ENCODE measurements at regions not wholly inside any gene's neighbourhood (a gene's known extent, or its start where the extent isn't known, plus 50 kb on each side); places are given as distances from the start of the nearest gene placed in this dataset.
A peak's percentile ranks its signal among the peaks of the same experiment; 100 is the strongest.
"Not testable (repeated sequence)": the region's sequence is repeated elsewhere in the genome, so short reads cannot be mapped to it uniquely, and the experiment has no call there.

GRCh38 chr2:234564699-234565098 is 67.8 kb upstream of the ARL4C start:
- peak; percentile 62 for DNase-seq (ENCODE audit: low spot score)

GRCh38 chr2:234559609-234560008 is 62.7 kb upstream of the ARL4C start:
- DNase-seq (ENCODE audit: low spot score): no peak

- DNase-seq (ENCODE audit: low spot score): no peak
These were observed 61.8 kb upstream of the ARL4C start for GRCh38 chr2:234558642-234559041.

- peak; percentile 62 for DNase-seq (ENCODE audit: low spot score)
These were observed 60.1 kb upstream of the ARL4C start for GRCh38 chr2:234556848-234557573.

GRCh38 chr2:234555616-234556249 is 58.9 kb upstream of the ARL4C start:
- DNase-seq (ENCODE audit: low spot score): peak; percentile 64

- DNase-seq (ENCODE audit: low spot score): no peak
These were observed 58.3 kb upstream of the ARL4C start for GRCh38 chr2:234555161-234555560.

GRCh38 chr2:234553223-234553622 is 56.3 kb upstream of the ARL4C start:
- not testable (repeated sequence) for DNase-seq (ENCODE audit: low spot score)

- DNase-seq (ENCODE audit: low spot score): peak; percentile 83
These were observed 53.7 kb upstream of the ARL4C start for GRCh38 chr2:234550511-234551107.

- DNase-seq (ENCODE audit: low spot score): no peak
These were observed 53.2 kb upstream of the ARL4C start for GRCh38 chr2:234550056-234550455.

- peak; percentile 58 for DNase-seq (ENCODE audit: low spot score)
These were observed 52.0 kb upstream of the ARL4C start for GRCh38 chr2:234548695-234549420.

GRCh38 chr2:234546770-234547169 is 49.9 kb upstream of the ARL4C start:
- DNase-seq (ENCODE audit: low spot score): no peak

Data from AG08396 (cell line).